GF-D8 (cell line): ENCODE measurements at regions not wholly inside any gene's neighbourhood (a gene's known extent, or its start where the extent isn't known, plus 50 kb on each side); places are given as distances from the start of the nearest gene placed in this dataset.

Source experiments
- DNase-seq: peaks from one replicate; lab custom pipeline; 2025; lab: John Stamatoyannopoulos, UW

DNA sequence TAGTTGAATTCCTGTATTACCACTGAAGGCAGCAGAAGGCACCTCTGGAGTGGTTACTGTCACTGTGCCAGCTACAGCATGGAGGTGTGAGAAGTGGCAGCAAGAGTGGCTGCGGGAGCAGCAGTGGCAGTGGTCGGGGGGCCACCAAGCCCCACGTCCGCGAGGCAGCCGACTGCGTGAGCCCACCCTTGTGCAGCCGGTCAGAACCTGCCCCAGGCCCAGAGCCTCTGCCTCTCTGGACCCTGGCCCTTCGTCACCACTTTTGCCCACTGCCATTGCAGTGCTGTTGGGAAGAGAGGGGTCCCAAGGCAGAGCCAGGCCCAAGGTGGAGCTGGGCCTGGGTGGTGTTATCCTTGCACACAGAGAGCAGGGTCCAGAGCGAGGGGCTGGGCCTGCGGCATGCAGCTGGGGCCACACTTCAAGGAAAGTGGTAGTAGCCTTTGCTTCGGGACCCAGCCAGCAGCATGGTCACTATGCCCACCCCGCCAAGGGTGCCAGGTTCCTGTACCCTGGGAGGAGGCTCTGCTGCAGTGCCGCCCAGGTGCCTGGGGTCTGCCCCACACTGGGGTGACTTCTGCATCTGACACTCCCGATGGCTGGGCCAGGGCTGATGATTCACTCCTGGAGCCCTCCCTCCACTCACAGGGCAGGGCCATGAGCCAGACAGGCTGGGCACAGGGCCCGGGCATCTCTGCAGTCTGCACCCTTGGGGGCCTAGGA is 450.1 kb upstream of the LRATD1 start:
- DNase-seq: no peak

DNA sequence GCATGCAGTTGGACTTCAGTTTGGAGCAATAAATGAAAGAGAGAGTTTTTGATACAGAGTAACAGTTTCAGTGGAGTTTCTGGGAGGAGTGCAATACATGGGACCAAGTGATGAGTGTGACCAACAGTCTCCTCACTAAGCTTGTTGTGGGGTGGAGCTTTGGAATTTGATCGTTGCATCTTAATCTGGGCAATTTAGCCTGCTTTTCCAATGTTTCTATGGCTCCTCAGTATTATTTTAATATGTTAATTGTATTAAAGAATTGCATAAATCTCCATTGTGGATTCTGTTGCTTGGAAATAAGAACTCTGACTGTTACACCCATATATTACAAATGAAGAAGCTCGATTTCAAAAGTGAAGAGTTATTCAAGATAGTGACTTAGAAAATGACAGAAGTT is 446.6 kb upstream of the LRATD1 start:
- DNase-seq: no peak

DNA sequence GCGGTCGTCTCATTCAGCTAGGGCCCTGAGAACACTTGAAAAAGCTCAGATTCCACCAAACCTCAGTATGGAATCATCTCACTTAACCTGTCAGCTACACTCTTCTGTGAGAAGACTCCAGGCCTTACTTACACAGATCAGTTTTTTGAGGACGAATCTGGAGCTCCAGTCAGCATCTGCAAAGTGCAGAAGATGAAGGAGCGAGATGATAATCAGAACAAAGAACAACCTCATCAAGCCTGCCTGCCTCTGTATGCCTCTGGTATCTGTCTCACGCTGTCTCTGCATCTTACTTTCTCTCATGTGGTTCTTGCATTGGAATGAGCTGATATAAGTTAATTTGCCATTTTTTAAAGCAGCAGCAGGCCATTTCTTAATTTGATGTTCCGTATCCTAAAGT is 444.1 kb upstream of the LRATD1 start:
- DNase-seq: no peak

DNA sequence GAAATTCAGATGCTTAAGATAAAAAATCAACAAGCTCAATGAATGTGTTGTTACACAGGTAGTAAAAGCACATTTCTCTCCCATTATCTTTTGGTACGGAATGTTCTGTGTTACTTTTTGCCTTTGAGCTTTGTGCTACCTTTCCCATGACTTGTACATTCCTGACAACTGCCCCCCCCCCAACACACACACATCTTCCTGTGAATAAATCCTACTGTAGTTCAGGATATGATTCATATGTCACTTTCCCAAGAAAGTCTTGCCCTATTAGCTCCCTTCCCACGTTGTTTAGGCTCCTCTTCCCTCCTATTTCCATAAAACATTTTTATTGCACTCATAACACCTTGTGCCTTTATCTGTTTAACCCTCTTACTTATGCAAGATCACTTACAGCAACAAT is 442.6 kb upstream of the LRATD1 start:
- DNase-seq: no peak

DNA sequence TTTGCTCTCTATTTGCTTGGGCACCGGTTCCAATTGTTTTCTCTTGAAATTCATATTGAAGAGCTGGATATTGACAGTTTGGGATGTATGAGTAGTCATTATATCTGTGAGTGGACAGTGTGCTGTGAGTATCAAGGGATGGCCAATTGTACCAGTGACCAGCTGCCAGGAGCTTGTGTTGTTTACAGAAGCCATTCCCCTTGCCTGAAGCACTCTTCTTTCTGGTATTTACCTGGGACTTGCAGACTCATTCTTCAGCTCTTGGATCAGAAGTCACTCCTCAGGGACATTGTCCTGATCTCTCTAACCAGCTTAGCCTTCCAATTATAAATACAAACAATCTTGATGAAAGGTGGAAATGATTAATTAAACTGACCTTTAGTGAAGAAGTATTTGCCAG is 438.3 kb upstream of the LRATD1 start:
- DNase-seq: no peak

DNA sequence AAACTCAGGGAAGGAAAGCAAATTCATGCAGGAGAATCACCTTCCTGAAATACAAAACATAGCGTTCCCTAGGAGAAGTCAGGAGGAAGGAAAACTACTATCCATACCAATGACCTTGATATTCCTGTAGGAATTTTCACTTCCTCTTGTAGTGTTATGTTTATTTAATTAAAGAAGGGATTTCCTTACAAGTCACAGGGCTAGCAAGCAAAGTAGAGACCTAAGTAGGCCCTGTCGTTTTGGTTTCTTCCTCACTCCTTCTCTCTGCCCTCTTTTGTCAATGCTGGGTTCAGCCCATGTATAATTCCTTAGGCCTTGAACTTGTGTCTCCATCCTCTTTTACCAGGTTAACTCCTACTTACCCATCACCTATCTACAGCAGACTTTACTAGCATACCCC is 435.2 kb upstream of the LRATD1 start:
- DNase-seq: no peak

DNA sequence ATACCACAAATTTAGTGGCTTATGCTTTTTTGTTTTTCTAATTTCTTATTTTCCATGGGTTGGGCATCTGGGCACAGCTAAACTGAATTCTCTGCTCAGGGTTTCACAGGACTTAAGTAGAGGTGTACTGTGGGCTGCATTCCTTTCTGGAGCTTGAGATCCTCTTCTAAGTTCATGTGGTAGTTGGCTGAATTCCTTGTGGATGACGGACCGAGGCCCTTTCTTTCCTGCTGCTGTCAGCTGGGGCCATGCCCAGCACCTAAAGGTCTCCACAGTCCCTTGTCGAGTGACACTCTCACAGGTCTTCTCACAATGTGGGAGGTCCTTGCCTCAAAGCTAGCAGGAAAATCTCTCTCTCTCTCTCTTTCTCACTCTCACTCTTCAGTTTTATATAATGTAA is 433.5 kb upstream of the LRATD1 start:
- no peak for DNase-seq

DNA sequence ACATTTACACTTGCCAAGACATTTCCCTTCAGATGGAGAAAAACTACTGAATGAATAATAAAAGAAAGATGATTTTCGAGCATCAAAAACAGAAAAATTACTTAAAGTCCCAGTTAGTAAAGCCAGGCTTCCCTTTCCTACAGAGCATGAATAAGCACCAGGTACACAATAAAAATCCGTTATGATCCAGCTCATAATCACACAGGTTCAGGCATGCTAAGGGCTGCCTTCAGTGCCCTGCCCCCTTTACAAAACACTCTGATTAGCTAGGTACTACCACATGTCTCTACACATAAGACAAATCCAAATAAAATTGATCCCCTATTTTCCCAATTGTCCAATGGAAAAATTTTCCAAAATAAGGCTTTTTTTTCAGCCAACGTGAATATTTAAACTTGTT is 413.2 kb upstream of the LRATD1 start:
- DNase-seq: no peak

DNA sequence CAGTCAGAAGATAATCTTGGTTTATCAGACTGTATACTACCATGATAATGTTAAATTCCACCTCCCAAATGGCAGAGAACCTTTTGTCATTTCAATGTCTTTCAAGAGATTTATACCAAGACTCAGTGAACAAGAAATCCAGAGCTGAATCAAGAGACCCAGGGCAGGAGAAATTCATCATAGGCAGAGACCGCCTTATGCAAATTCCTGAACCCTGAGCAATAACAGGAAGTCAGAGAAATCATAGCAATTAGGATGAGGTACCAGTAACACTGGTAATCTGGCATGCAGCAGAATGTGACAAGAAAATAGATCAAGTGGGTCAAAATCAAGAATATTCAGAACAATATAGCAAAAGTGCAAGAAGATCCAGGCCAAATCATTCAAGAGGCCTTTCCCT is 412.4 kb upstream of the LRATD1 start:
- no peak for DNase-seq

DNA sequence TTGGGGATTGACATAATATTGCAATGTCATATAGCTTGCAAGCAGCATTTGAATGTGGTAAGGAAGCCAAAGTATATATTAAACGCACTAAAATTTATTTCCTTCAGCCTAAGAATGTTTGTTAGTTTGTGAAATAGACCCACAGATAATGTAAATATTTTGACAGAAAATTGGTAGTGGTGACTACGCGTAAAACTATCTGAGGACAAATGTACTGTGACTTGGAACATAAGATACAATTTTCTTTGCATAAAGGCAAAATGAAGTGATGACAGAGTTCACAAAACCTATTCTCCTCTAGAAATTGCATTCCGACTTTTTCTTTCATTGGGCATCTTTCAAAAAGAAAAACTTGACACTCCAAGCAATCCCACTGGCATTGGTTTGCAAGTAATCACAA is 411.1 kb upstream of the LRATD1 start:
- no peak for DNase-seq

DNA sequence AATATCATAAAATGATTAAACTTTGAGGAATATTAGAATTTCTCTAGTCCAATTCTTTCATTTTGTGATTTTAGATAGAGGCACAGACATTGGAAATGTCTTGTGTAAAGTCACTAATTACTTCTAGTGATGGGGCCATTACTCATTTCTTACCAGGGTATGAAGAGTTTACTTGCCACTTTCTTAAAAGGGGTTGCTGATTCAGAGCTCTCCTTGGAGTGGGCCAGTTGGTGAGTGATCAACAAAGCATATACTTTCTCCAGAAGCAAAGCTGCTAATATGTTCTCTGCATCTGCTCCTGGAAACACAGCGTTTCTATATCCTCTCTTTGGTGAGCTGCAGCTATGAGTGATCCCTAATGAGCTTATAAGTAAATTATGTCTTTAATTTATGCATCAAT is 408.9 kb upstream of the LRATD1 start:
- DNase-seq: no peak

DNA sequence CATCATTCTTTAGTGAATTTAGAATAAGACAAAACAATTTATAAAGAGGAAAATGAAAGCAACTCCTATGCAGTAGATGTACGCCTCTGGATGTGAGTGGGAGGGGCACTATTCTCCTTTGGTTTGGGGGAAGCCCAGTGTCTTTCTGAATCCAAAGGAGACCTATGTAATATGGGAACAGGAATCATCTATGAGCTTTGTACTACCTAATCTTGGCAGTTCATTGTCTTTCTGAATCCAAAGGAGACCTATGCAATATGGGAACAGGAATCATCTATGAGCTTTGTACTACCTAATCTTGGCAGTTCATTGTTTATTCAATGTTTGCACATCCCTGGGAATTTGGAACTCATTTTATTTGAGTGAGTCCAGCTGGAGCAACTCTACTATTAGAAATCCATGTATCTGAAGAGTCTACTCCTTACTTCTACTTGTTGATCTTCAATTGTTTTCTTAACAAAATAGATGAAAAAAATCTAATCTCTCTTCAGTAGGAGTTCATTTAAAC is 401.1 kb upstream of the LRATD1 start:
- DNase-seq: no peak

DNA sequence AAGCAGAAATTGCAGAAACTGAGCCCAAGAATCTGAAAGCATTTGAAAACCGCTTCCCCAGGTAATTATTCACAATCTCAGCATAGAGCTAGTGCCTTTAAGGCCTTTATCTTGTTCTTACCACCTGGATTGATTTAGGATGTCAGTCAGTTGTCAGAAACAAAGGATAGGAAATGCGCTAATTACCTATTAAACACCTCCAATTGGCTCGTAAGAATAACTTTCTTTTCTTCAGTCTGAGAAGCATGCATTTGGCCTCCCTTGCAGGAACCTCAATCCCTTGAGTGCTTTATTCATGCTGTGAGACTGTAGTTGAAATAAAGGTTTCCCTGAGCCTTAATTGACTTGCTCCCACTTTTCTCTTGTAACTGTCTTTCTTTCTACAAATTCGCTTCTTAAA is 400.3 kb upstream of the LRATD1 start:
- no peak for DNase-seq

DNA sequence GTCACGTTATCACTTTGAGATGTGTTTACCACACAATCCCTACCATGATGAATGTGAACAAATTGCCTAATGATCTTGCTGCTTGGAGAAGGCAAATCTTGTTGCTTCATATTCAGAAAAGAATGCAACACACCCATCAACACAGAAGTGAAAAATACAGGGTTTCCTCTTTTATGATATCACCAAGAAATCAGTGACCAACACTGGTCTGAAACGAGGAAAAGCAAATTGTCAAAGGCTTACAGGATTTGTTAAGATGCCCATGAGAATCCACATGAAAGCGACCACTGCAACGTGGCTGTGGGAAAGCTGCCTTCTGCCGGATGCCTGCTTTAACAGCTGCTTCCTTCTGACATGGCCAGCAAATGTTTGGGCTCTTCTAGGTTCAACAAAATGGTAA is 397.6 kb upstream of the LRATD1 start:
- no peak for DNase-seq

DNA sequence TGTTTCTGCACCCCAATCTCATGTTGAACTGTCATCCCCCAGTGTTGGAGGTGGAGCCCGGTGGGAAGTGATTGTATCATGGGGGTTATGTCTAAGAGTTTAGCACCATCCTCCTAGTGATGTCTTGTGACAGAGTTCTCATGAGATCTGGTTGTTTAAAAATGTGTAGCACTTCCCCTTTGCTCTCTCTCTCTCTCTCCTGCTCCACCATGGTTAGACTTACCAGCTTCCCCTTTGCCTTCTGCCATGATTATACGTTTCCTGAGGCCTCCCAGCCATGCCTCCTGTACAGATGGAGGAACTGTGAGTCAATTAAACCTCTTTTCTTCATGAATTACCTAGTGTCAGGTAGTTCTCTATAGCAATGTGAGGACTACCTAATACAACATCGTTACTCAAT is 396.9 kb upstream of the LRATD1 start:
- peak; percentile 35 for DNase-seq

DNA sequence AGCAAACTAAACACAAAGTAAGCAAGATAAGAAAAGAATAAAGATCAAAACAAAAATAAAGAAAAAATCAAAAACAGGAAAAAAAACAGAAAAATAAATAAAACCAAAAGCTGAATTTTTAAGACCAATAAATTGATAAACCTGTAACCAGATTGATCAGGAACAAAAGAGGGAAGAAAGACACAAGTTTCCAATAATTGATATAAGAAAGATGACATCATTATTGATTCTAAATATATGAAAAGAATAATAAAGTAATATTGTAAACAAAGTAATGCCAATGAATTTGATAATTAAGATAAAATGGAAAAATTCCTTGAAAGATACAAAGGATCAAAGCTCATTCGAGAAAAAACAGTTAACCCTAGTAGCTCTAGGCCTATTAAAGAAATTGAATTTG is 394.6 kb upstream of the LRATD1 start:
- DNase-seq: no peak

DNA sequence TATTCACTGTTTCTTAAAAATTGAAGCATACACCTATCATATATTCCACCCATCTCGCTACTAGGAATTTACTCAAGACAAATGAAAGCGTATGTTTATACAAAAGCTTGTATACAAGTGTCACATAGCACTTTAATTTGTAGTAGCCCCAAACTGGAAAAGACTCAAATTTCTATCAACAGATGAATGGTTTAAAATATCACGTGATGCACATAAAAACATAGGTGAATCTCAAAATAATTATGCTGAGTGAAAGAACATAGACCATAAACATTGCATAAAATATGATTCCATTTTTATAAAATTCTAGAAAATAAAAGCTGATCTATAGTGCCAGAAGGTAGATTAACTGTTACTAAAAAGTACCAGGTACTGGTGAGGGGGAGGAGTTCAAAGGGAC is 392.9 kb upstream of the LRATD1 start:
- DNase-seq: no peak

DNA sequence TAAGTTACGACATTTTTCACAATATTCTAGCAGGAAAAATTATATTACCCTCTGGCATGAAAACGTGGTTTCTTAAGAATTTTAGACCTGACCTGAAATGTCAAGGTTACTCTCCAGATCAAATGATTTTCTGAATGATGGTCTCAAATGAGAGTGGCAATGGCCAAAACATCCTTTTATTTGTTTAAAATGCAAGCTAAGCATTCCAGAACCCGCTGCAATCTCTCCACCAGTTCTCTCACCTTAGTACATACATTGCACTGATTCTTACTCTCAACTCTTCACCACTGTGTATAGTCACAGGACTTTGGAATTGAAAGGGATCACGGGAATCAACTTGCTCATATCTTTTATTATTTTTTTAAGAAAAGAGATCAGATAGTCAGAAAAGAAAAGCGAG is 391.6 kb upstream of the LRATD1 start:
- no peak for DNase-seq

DNA sequence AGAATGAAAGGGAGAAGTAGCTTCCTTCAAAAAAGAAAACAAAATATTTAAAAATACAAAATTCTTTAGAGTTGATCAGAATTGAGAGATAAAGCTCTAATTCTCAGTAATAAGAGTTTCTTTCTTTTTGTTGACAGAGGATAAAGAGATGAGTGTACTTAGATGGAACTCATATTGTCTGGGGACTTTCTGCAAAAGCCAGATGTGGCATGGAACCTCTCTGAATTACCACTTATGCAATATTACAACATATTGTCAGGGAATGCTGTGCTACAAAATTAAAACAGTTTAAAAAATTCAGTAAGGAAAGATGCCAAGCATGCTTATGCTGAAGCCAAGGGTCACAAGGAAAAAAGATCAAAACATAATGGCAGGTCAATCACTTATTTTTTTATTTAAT is 386.6 kb upstream of the LRATD1 start:
- DNase-seq: no peak

DNA sequence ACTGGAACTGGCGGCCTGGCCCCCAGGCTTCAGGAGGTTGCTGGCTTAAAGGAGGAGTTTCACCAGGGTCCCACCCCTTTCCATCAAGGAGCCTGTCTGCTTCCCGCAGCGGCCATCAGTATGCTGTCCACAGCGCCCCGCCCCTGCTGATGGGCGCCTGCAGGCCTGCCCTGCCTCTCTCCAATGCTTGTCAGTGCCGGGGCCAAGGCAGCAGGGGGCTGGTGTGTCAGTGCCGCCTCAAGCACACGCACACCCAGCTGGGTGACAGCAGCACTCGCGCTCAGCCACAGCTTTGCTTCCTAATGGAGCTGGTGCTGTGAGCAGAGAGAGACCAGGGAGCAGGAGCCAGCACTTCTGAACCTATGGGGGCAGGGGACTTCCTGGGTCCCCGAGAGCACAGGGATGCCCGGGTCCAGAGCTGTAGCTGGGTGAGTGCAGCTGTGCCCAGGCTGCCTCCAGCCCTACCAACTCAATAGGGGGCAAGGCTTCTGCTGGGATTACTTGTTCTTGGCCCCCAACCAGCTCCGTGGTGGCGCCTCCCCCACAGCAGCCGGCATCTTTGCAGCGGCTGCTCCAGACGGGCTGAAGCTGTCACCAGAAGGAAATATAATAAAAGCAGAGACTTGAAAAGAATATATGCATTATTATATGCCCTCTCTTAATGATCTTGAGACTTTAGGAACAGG is 377.2 kb upstream of the LRATD1 start:
- no peak for DNase-seq

DNA sequence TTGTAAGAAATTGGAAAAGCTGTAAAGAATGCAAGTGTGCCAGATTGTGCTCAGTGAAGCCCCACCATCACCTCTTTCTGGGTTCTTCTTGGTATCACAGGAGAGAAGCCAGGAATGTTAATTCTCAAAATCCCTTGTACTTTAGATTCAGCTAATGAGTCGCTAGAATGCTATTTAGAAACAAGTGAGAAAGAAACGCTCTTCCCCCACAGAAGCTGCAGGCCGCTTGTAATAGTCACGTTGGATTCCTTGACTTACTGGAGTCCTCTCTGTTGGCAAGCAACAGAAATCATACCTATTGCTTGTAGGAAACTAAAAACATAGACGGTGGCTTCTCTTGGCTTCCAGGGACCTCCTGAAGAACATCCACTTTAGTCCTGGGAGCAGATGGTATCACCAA is 375.6 kb upstream of the LRATD1 start:
- DNase-seq: no peak

DNA sequence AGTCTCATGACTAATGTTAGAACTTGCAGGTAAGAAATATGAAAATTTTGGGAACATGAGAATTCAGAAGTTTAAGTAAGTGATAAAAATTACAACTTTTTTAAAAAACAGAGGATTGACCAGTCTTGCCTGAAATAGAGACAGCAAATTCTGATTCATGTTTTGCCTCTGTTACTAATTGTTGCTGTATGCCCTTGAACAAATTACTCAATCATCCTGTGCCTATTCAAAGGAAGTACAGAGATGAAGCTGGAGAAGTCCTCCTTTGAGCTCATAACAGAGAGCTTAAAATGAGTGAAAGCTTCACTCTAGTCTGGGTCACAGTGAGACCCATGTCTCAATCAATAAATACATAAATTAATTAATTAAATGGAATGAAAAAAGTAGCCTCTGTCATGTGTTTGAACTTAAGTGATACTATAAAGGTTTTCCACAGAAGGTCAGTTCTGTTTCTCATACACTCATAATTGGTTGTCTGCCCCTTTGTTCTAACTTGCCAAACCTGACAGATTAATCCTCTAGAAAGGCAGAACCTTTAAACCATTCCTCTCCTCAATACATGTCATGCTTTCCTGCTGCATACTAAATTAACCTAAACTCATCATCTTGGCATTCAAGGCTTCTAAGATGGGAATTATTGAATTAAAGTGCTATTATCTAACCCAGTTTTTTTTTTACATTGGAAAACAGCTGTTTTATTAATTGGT is 374.6 kb upstream of the LRATD1 start:
- DNase-seq: no peak

DNA sequence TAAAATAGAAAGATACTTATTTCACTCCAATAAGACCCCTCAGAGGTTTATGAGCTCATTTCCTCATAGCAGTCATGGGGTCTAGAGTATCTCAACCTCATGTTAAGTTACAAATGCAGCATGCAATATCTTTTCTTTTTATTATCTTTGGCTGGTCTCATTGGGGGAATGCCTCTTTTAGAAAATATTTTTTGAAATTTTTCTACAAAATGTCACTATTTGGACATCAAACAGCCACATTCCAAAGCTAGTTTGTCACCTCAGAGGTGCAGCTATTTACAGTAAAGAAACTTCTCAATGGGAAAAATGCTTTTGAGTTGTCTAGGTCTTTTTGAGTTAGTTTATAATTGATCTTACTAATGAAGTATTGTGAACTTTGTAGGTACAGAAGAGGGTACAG is 370.7 kb upstream of the LRATD1 start:
- no peak for DNase-seq
